GM19463 (cell line): ENCODE measurements at regions not wholly inside any gene's neighbourhood (a gene's known extent, or its start where the extent isn't known, plus 50 kb on each side); places are given as distances from the start of the nearest gene placed in this dataset.

Experiments
- ATAC-seq: cut with Tn5 transposase; IDR thresholded peaks from one replicate; pipeline ENCODE4 v1.9.1; 2021; ENCODE audit warnings: mild to moderate bottlenecking, moderate library complexity; ENCODE audit not compliant: unreplicated experiment

DNA sequence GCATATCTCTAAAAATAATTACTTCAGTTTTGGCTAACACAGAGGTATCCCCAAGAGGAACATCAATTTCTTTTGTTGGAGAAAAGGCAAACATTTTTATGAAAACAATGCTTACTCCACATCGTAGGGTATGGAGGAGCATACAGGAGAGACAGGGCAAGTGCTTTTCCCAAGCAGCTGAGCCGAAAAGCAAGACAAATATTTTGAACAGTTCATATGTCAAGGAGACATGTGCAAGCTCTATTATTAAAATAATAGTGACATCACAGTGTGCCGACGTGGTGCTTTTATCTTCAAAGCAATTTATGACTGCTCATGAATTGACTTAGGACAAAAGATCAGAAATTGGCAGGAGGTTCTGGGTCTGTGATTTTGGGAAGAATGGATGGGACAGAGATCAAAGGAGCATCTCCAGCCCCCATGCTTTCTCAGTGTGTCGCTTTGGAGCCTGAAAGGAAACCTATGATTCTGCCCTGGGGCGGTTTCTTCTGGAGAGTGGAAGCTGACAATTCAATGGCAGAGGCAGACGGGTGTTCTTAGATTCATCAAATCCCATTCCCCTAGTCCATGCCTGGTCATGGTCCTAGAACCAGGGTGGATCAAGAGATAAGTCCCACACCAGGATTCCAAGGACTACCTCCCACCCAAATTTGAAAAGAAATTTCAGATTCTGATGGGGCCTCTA, 97.1 kb downstream of the JCAD start:
- no peak for ATAC-seq

DNA sequence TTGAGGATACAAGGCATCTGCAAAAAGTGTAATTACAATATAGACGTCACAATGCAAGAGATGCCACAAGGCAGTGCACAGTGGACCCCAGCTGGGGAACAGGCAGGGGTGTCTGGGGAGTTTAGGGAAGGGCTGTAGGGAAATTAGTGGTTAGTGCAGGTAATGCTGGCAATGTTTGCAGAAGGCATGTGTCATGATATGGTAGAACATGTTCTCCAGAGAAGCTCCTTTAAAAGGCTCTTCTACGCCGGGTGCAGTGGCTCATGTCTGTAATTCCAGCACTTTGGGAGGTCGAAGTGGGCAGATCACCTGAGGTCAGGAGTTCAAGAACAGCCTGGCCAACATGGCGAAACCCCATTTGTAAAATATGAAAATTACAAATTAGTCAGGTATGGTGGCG, 98.0 kb downstream of the JCAD start:
- no peak for ATAC-seq

DNA sequence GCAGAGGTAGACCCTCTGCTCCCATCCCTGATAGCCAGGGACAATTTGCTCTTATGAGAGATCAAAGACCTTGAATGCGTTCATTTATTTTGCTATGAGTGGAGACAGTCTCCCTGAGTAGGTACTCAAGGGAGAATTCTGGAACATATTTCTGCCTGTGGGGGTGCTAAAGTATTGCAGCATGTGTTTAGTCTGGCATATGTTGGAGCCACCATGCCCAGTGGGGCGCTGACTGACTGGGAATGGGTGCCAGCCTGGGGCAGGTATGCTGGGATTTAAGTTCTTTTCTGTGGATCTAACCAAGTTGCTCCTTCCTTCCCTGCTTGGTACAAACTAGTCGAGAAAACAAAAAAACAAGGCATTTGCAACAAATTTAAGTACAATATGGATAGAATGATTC, 99.1 kb downstream of the JCAD start:
- no peak for ATAC-seq

- ATAC-seq, result no peak
Observed at GRCh38 chr10:29959586-29959985, 99.8 kb downstream of the JCAD start.

- no peak for ATAC-seq
Observed at GRCh38 chr10:29958440-29958839, 100.9 kb downstream of the JCAD start.

- peak; percentile 68 for ATAC-seq
Observed at GRCh38 chr10:29957907-29958331, 101.5 kb downstream of the JCAD start.

- no peak for ATAC-seq
Observed at GRCh38 chr10:29957236-29957635, 102.2 kb downstream of the JCAD start.

DNA sequence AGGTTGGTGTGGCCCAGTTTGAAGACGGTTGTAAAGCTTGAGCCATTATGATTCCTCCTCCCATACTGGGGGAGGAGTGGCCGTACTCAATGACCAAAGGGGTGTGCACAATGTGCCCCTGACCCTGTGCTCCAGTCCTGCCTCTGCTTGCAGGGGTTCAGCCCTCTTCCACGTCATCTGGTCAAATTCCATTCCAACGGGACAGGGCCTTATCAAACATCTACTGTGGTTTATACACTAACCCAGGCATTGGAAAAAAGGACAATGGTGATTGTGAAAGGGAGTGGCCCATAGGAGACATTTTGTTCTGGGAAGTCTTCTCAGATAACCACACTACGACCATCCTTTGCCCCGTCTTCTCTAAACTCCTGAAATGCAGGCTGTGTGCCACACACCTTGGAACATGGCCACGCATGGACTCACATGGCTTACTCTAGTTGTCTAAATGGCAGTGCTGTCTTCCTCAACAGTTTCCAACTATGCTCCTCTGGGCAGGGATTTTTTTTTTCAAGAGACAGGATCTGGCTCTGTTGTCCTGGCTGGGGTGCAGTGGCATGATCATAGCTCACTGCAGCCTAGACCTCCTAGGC, 103.0 kb downstream of the JCAD start:
- ATAC-seq, result no peak

GRCh38 chr10:29955329-29955935, 104.0 kb downstream of the JCAD start:
- no peak for ATAC-seq

DNA sequence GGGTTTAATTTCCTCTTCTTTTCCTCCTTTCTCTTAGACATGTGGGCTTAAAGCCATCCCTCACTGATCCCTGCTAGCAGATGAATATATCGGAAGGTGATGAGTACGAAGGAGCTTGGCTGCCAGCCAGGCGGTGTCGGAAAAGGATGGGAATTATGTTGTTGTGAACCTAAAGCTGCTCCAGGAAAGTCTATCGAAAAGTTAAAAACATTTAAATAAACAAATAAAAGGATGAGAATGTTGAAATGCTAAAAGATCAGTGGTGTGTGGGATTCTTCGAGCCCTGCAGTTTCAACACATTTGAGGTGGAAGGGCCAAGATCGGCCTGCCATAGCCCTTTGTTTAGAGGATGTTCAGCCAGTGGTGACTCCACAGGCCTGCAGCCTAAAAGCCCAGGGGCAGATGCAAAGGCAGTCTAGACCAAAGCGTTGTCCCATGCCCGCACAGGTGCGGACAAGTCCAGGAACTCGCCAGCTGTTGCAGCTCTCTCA, 107.9 kb downstream of the JCAD start:
- ATAC-seq, result no peak

DNA sequence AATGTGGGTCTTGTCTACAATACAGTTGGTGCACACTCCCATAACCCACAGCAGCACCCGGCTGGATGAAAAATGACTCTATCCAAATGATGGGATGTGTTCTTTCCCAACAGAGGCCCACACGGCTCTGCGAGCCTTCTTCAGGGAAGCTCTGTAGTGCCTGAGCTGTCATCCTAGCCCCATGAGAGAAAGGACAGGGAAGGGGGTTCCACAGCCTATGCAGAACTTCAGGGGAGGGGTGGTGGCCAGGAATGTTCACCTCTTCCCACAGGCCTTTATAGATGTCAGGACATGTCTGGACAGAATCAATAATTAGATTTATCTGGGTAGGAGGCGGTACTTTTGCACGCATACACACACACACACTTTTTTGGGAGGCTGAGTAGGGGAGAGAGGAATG, 109.0 kb downstream of the JCAD start:
- no peak for ATAC-seq

- ATAC-seq, result no peak
Observed at GRCh38 chr10:29949411-29950011, 109.9 kb downstream of the JCAD start.

DNA sequence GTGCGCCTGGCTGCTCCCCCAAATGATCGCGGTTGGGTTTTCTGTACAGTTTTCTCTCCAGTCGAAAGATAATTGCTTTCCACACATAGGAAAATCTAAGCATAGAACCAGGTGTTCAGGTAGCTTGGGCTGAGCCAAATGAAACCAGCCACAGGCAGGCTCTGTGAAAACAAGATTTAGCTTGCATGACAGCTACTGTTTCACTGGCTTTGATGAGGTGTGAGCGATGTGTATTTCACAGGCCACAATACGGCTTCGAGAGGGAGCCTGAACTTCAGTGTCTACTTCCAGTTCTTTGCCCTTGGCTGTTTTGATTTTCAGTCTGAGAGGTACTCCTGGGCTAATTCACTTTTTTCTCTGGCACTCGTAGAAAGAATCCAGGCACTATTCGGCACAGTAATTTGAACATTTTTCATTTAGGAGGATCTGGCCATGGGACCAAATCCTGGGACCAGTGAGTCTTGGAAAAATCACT, 110.5 kb downstream of the JCAD start:
- no peak for ATAC-seq

DNA sequence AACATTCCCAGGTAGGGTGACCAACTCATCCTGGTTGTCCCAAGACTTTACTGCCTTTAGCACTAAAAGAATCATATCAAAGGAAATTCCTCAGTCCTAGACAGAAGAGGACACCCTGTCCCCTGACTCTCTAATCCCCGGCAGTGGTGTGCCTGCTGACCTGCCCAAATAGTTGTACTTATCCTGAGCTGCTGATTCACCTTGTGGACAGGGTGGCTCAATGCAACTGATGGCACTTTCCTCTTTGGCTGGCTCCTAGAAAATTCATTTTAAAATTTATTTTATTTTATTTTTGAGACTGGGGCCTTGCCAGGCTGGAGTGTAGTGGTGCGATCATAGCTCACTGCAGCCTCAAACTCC, 111.7 kb downstream of the JCAD start:
- no peak for ATAC-seq

DNA sequence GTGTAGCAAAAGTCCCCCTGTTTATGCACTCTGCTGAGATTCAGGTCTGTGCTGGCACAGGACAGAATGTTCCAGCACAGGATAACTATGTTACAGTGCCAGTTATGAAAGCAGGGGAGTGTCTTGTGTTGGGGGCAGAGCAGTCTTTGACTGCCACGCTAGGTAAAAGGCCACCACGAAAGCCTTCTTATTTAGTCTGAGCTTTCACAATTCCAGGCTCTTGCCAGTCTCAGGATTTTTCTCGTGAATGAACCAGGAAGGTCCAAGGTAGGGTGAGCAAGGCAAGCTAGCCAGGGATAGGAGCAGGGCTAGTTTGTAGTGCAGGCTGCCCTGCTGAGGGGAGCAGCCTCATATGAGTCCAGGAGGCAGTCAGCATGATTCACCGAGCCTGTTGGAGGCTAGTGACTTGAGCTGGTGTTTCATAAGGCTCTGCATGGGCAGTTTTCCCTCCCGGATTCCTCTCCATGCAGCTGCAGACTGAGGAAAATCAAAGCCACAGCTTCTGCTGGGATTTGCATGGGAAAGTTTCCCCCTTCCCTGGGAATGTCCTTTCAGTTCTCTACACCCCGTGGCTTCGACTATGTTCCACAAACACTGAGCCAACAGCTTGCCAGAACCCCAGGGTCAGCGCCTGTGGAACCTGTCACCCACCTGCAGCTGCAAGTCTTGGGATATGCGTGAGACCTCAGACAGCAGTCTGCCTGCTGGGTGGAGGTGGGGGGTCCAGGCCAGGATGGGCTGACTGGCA, 112.3 kb downstream of the JCAD start:
- no peak for ATAC-seq

- no peak for ATAC-seq
Observed at GRCh38 chr10:29946614-29946952, 112.8 kb downstream of the JCAD start.

DNA sequence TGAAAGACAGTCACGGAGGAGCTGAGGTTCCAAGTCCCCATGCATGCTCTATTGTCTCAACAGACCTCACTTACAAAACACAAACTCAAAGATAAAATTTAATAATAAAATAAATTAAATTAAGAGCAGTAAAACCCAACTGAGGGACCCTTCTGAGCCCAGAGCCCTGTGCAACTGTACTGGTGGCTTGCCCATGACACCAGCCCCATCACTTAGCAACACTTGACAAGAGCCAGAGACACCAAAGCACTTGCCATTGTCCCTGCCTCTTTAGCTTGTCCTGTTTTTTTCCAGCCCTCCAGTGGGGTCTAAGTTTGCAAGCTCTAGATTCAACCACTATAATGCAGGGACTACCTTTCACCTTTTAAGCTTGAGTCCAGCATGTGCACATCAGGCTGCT, 117.9 kb downstream of the JCAD start:
- no peak for ATAC-seq

DNA sequence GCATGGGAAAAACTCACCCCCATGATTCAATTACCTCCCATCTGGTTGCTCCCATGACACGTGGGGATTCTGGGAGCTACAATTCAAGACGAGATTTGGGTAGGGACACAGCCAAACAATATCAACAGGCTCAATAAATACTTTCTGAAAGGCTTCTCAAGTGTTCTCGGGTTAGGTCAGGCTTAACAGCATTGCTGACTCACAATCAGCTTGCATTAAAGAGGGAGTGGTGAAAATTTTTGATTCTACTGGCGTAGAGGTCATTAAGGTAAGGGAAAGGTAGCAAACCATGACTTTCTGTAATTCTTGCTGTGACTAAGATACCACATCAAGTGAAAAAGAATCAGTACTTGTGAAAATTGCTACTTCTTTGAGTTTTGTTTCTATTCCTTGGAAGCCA, 126.4 kb downstream of the JCAD start:
- ATAC-seq, result no peak

DNA sequence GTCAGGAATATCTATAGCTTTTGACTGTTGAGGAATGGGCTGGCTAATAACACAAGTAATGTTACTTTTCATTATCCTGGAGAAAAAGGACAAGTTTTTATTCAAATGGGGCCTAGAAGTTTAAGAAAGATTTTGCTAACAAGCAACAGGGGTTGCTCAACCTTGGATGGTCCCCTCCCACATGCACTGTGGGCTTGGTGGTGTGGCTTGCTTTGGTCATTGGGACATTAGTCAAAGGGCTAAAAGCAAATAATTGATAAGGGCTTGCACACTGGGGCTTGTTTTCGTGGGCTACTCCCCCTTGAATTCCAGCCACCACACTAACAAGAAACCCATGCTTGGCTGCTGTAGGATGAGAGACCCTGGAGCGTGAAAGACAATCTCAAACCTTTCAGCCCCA, 127.6 kb downstream of the JCAD start:
- no peak for ATAC-seq

GRCh38 chr10:29929006-29929405, 130.4 kb downstream of the JCAD start:
- no peak for ATAC-seq

DNA sequence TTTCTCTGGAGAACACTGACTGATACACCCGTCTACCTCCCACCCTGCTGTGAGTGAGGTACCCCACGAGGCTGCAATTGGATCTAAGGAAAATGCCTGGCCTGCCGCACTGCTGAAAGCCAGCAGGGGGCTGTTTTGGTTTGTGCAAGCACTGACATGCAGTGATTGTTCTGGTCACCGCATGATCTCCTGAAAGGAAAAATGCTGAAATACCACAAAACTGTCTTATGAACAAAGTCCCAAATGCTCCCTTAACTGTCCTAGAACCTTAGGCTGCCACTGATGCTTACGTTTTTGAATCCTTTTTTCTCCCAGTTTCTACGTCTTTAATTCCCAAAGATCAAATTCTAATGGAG, 132.7 kb downstream of the JCAD start:
- ATAC-seq, result no peak
